HCT116 (cell line): ENCODE measurements at regions not wholly inside any gene's neighbourhood (a gene's known extent, or its start where the extent isn't known, plus 50 kb on each side); places are given as distances from the start of the nearest gene placed in this dataset.

Source experiments
- ATAC-seq: fragments of 200-7000 bp; cut with Tn5 transposase; 2 replicates; pipeline ENCODE4 v1.9.1; 2020; ENCODE audit warnings: mild to moderate bottlenecking, moderate library complexity
- BruUV-seq: library from RNA; stranded (reverse); fragments of 400-500 nt; replicated peaks from 2 replicates; lab custom pipeline; 2021; lab: Mats Ljungman, UMichigan
- CTCF ChIA-PET: fragments of 300-600 bp; sonication (Branson Sonifier 250); formaldehyde crosslinking; loops from one replicate; lab custom pipeline; 2021; ENCODE audit warnings: antibody characterized with exemption; lab: Charles Lee
- POLR2A ChIA-PET: fragments of 300-600, 350-600 bp; sonication (Branson Sonifier 250); formaldehyde crosslinking; loops from one replicate; lab custom pipeline; 2021; ENCODE audit warnings: antibody characterized with exemption; lab: Charles Lee
- RAD21 ChIA-PET, 2 experiments: fragments of 300-600 bp; sonication (Branson Sonifier 250); formaldehyde crosslinking; loops; one replicate each; lab custom pipeline; 2023; ENCODE audit warnings: low total read pairs in 2 of 2; ENCODE audit not compliant: uncharacterized antibody in 2 of 2, unreplicated experiment in 2 of 2, low non-redundant PET in 1 of 2; lab: Charles Lee
- DNase-seq: peaks from one replicate; pipeline ENCODE4 v3.0.0-alpha.2; 2010; ENCODE audit warnings: low read depth, low spot score
- H2AFZ ChIP-seq: fragments of 200-600 bp; shearing (Covaris generic), sonication (generic); 2 replicates; pipeline ENCODE4 v1.6.1; 2017; ENCODE audit warnings: low read depth, mixed run types, mixed read lengths, antibody characterized with exemption, low read length; ENCODE audit not compliant: poor library complexity, severe bottlenecking
- H3K27ac ChIP-seq: 2 replicates; pipeline ENCODE4 v1.5.1; 2012; ENCODE audit warnings: low read depth, low read length
- H3K27me3 ChIP-seq: fragments of 200-600 bp; sonication (generic); 2 replicates; pipeline ENCODE4 v1.6.1; 2016; ENCODE audit warnings: mixed run types, low read length, mixed read lengths; ENCODE audit not compliant: insufficient read depth
- H3K36me3 ChIP-seq, 2 experiments: fragments of 200-500 bp in 1 of 2; fragments of 200-600 bp in 1 of 2; sonication (Bioruptor generic) in 1 of 2; sonication (generic) in 1 of 2; 2 replicates each; pipeline versions ENCODE4 v1.5.1 to v1.6.1; 2014 to 2016; ENCODE audit warnings: low read length in 2 of 2, inconsistent platforms in 1 of 2, mixed read lengths in 1 of 2, mixed run types in 1 of 2; ENCODE audit not compliant: insufficient read depth in 2 of 2, control insufficient read depth in 1 of 2
- H3K4me1 ChIP-seq, 2 experiments: fragments of 200-600 bp in 1 of 2; sonication (generic) in 1 of 2; 2 replicates each; pipeline versions ENCODE4 v1.5.1 to v1.6.1; 2012 to 2017; ENCODE audit warnings: low read length in 2 of 2, inconsistent platforms in 1 of 2, mild to moderate bottlenecking in 1 of 2, mixed read lengths in 1 of 2, mixed run types in 1 of 2, moderate library complexity in 1 of 2; ENCODE audit not compliant: insufficient read depth in 2 of 2, control insufficient read depth in 1 of 2
- H3K4me2 ChIP-seq: fragments of 200-600 bp; sonication (generic); 2 replicates; pipeline ENCODE4 v1.6.1; 2017; ENCODE audit warnings: mixed run types, low read length, mixed read lengths
- H3K4me3 ChIP-seq, 2 experiments: fragments of 200-600 bp in 1 of 2; sonication (generic) in 1 of 2; replicated peaks in 1 of 2; 2 replicates each; pipeline ENCODE4 v1.5.1; 2011 to 2016; ENCODE audit warnings: low read length in 2 of 2, control low read depth in 1 of 2, low read depth in 1 of 2, mild to moderate bottlenecking in 1 of 2, mixed read lengths in 1 of 2, mixed run types in 1 of 2
- H3K79me2 ChIP-seq: fragments of 200-600 bp; sonication (generic); 2 replicates; pipeline ENCODE4 v1.6.1; 2017; ENCODE audit warnings: mild to moderate bottlenecking, mixed run types, low read length, moderate library complexity, mixed read lengths; ENCODE audit not compliant: insufficient read depth
- H3K9ac ChIP-seq: fragments of 200-600 bp; sonication (generic); 2 replicates; pipeline ENCODE4 v1.6.1; 2016; ENCODE audit warnings: low read length, mixed read lengths
- H3K9me2 ChIP-seq: fragments of 200-600 bp; sonication (generic), shearing (Covaris generic); 2 replicates; pipeline ENCODE4 v1.6.1; 2017; ENCODE audit warnings: mixed run types, mild to moderate bottlenecking, moderate library complexity; ENCODE audit not compliant: insufficient read depth
- H3K9me3 ChIP-seq, 2 experiments: fragments of 200-500 bp in 1 of 2; fragments of 200-600 bp in 1 of 2; sonication (Bioruptor generic) in 1 of 2; sonication (generic) in 1 of 2; 2 replicates each; pipeline ENCODE4 v1.6.1; 2014 to 2017; ENCODE audit warnings: low read length in 2 of 2, mixed read lengths in 2 of 2, inconsistent platforms in 1 of 2, low read depth in 1 of 2, mild to moderate bottlenecking in 1 of 2, mixed run types in 1 of 2, moderate library complexity in 1 of 2; ENCODE audit not compliant: control insufficient read depth in 1 of 2, insufficient read depth in 1 of 2
- H4K20me1 ChIP-seq: fragments of 200-600 bp; sonication (generic), shearing (Covaris generic); 2 replicates; pipeline ENCODE4 v1.6.1; 2017; ENCODE audit warnings: mixed run types, mild to moderate bottlenecking, moderate library complexity; ENCODE audit not compliant: insufficient read depth
- ELF1 ChIP-seq: IDR thresholded peaks from 2 replicates; pipeline ENCODE4 v1.6.1; 2012; ENCODE audit warnings: low read depth, borderline replicate concordance
- EZH2 ChIP-seq: fragments of 200-600 bp; sonication (generic); IDR thresholded peaks from 2 replicates; pipeline ENCODE4 v1.6.1; 2017; ENCODE audit warnings: antibody characterized with exemption, mixed run types
- JUND ChIP-seq: IDR thresholded peaks from 2 replicates; pipeline ENCODE4 v1.6.1; 2012
- POLR2AphosphoS5 ChIP-seq: IDR thresholded peaks from 2 replicates; pipeline ENCODE4 v1.6.1; 2011; ENCODE audit warnings: mild to moderate bottlenecking, low read depth, low read length, moderate library complexity
- RAD21 ChIP-seq: IDR thresholded peaks from 2 replicates; pipeline ENCODE4 v1.6.1; 2012; ENCODE audit warnings: low read depth, mild to moderate bottlenecking
- TCF7L2 ChIP-seq: IDR thresholded peaks from 2 replicates; pipeline ENCODE4 v1.7.0; 2011; ENCODE audit warnings: borderline replicate concordance, inconsistent platforms; ENCODE audit not compliant: insufficient read depth, insufficient read length; ENCODE audit errors: extremely low read depth
- intact Hi-C: fragments of 100-400 bp; cut with micrococcal nuclease; formaldehyde crosslinking; loops from 2 replicates; pipeline ENCODE4 v1.10.0; 2022
- TF ChIP-seq, protein P1 (sequence below), 3 experiments: fragments of 200-600 bp in 1 of 3; sonication (generic) in 1 of 3; IDR thresholded peaks in 2 of 3; conservative IDR thresholded peaks in 1 of 3; 2 replicates each; pipeline ENCODE4 v1.5.1; 2012 to 2017; ENCODE audit warnings: low read depth in 2 of 3, low read length in 2 of 3, antibody characterized with exemption in 1 of 3, borderline replicate concordance in 1 of 3, control low read depth in 1 of 3, mild to moderate bottlenecking in 1 of 3, mixed read lengths in 1 of 3, mixed run types in 1 of 3, moderate library complexity in 1 of 3; ENCODE audit not compliant: insufficient read depth in 1 of 3
- TF ChIP-seq, protein P2 (sequence below): IDR thresholded peaks from 2 replicates; pipeline ENCODE4 v1.6.1; 2012

DNA sequence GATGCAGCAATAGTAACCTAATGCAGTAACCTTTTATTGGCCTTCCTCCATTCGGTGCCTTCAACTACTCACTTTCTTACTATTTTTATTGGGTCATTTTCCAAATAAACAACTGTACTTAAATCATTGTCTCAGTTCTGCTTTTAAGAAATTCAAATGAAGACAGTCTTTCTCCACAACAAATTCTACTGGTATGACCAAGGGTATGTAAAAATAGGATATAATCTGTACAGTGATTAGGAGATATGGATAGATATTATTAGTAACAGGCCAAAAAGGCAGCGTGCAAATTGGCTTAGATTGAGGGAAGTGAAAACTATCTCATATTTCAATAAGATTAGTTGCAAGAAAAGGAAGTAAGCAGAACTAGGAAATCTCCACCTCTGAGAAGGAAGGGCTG is 177.4 kb upstream of the PPP1R2C start:
- no peaks in the 10 kb centered on the region for H4K20me1 ChIP-seq
- intact Hi-C loops, result no loop called here
- no peak overlapping the region for H2AFZ ChIP-seq
- no peak overlapping the region for H3K4me3 ChIP-seq
- H3K9me3 ChIP-seq, result no peaks in the 10 kb centered on the region
- POLR2A ChIA-PET, result no interaction called here
- DNase-seq, result no peak
- no peaks in the 10 kb centered on the region for H3K27me3 ChIP-seq
- ATAC-seq, result no peak
- H3K4me1 ChIP-seq, result no peaks in the 10 kb centered on the region
- TF ChIP-seq RAD21 (no peak), TCF7L2 (no peak), POLR2AphosphoS5 (no peak), EZH2 (no peak), ELF1 (no peak), JUND (no peak)
- TF ChIP-seq, protein P1, sequence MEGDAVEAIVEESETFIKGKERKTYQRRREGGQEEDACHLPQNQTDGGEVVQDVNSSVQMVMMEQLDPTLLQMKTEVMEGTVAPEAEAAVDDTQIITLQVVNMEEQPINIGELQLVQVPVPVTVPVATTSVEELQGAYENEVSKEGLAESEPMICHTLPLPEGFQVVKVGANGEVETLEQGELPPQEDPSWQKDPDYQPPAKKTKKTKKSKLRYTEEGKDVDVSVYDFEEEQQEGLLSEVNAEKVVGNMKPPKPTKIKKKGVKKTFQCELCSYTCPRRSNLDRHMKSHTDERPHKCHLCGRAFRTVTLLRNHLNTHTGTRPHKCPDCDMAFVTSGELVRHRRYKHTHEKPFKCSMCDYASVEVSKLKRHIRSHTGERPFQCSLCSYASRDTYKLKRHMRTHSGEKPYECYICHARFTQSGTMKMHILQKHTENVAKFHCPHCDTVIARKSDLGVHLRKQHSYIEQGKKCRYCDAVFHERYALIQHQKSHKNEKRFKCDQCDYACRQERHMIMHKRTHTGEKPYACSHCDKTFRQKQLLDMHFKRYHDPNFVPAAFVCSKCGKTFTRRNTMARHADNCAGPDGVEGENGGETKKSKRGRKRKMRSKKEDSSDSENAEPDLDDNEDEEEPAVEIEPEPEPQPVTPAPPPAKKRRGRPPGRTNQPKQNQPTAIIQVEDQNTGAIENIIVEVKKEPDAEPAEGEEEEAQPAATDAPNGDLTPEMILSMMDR (IDR thresholded peaks at IDR 0.05 in 2 of 3, conservative IDR thresholded peaks at IDR 0.05 in 1 of 3; ENCODE audit: borderline replicate concordance in 1 of 3, insufficient read depth in 1 of 3, low read depth in 2 of 3, low read length in 2 of 3), result no peak
- TF ChIP-seq, protein P2, sequence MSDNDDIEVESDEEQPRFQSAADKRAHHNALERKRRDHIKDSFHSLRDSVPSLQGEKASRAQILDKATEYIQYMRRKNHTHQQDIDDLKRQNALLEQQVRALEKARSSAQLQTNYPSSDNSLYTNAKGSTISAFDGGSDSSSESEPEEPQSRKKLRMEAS, result no peak
- no peaks in the 10 kb centered on the region for H3K9me2 ChIP-seq
- H3K36me3 ChIP-seq, result no peaks in the 10 kb centered on the region
- no peaks in the 10 kb centered on the region for H3K79me2 ChIP-seq
- no peak overlapping the region for H3K27ac ChIP-seq
- RAD21 ChIA-PET, result no interaction called here
- BruUV-seq, result no TSS peak
- CTCF ChIA-PET, result no interaction called here
- H3K9ac ChIP-seq, result no peak overlapping the region
- H3K4me2 ChIP-seq, result no peak overlapping the region
